ENCODE measurements at regions not wholly inside any gene's neighbourhood (a gene's known extent, or its start where the extent isn't known, plus 50 kb on each side); places are given as distances from the start of the nearest gene placed in this dataset.

DNA sequence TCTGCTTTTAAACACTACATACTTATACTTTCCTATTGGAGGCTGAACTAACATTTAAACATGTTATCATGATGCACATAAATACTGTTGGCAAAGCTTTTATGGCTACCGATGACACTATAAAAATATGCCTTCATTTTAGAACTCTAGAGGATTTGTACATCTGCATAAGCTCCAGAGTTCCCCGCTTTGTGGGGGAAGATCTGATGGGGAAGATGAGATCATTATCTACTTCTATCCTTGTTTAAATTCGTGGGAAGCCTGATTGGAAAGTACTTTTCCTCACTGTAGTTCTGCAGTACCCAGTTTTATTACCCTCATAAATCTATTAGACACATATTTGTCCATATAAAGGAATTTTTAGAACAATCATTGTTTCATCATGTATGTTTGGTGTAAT, 299.6 kb upstream of the ATP2B1 start:
- no peak for TF ChIP-seq POLR2A (IDR thresholded peaks at IDR 0.05; ENCODE audit: low read depth, low read length)
- TF ChIP-seq POLR2AphosphoS5 (IDR thresholded peaks at IDR 0.05; ENCODE audit: low read depth, low read length), result no peak
